CD8-positive, alpha-beta memory T cell (primary cell): ENCODE measurements at regions not wholly inside any gene's neighbourhood (a gene's known extent, or its start where the extent isn't known, plus 50 kb on each side); places are given as distances from the start of the nearest gene placed in this dataset.

Experiments
- CTCF ChIA-PET: fragments of 350-600 bp; sonication (Branson Sonifier 250); formaldehyde crosslinking; loops from one replicate; lab custom pipeline; 2021; ENCODE audit warnings: antibody characterized with exemption; lab: Charles Lee
- POLR2A ChIA-PET: fragments of 350-600 bp; sonication (Branson Sonifier 250); formaldehyde crosslinking; loops from one replicate; lab custom pipeline; 2021; ENCODE audit warnings: antibody characterized with exemption; lab: Charles Lee
- DNase-seq, 5 donors: peaks; one replicate each; pipeline versions ENCODE4 v3.0.0 to v3.0.0-alpha.2; 2020 to 2022; ENCODE audit warnings: mixed read lengths in 1 of 5
- H3K27ac ChIP-seq: one replicate; pipeline ENCODE4 v1.7.0; 2013; ENCODE audit warnings: low read depth, mild to moderate bottlenecking, low read length, moderate library complexity
- H3K27me3 ChIP-seq: 2 replicates; pipeline ENCODE4 v1.7.0; 2013; ENCODE audit warnings: low read length, mild to moderate bottlenecking; ENCODE audit not compliant: insufficient read depth, poor library complexity, severe bottlenecking
- H3K36me3 ChIP-seq: 2 replicates; pipeline ENCODE4 v1.7.0; 2013; ENCODE audit warnings: mild to moderate bottlenecking, low read length, moderate library complexity; ENCODE audit not compliant: insufficient read depth
- H3K4me1 ChIP-seq: 2 replicates; pipeline ENCODE4 v1.7.0; 2013; ENCODE audit warnings: mild to moderate bottlenecking, low read length, moderate library complexity; ENCODE audit not compliant: insufficient read depth
- H3K4me3 ChIP-seq: 2 replicates; pipeline ENCODE4 v1.7.0; 2013; ENCODE audit warnings: mild to moderate bottlenecking, low read length
- H3K9me3 ChIP-seq: 2 replicates; pipeline ENCODE4 v1.7.0; 2013; ENCODE audit warnings: mild to moderate bottlenecking, low read length
- H3K27ac Mint-ChIP-seq, 8 donors: one replicate each; pipeline ENCODE4 v1.8.0; 2020 to 2021; ENCODE audit warnings: mixed read lengths in 8 of 8, mild to moderate bottlenecking in 6 of 8, inconsistent platforms in 3 of 8, moderate library complexity in 3 of 8
- H3K27me3 Mint-ChIP-seq, 2 donors: one replicate each; pipeline ENCODE4 v1.8.0; 2020 to 2021; ENCODE audit warnings: mixed read lengths in 2 of 2, mild to moderate bottlenecking in 1 of 2, moderate library complexity in 1 of 2
- H3K36me3 Mint-ChIP-seq, 3 donors: one replicate each; pipeline ENCODE4 v1.8.0; 2020 to 2021; ENCODE audit warnings: mixed read lengths in 3 of 3, inconsistent platforms in 1 of 3, mild to moderate bottlenecking in 1 of 3
- H3K4me1 Mint-ChIP-seq, 3 donors: one replicate each; pipeline ENCODE4 v1.8.0; 2020 to 2021; ENCODE audit warnings: mixed read lengths in 3 of 3, inconsistent platforms in 1 of 3, mild to moderate bottlenecking in 1 of 3
- H3K4me3 Mint-ChIP-seq, 7 donors: one replicate each; pipeline ENCODE4 v1.8.0; 2020 to 2021; ENCODE audit warnings: mixed read lengths in 7 of 7, mild to moderate bottlenecking in 6 of 7, moderate library complexity in 4 of 7, inconsistent platforms in 2 of 7
- H3K9me3 Mint-ChIP-seq, 5 donors: one replicate each; pipeline ENCODE4 v1.8.0; 2020 to 2022; ENCODE audit warnings: mixed read lengths in 5 of 5, mild to moderate bottlenecking in 3 of 5, moderate library complexity in 2 of 5, inconsistent platforms in 1 of 5

DNA sequence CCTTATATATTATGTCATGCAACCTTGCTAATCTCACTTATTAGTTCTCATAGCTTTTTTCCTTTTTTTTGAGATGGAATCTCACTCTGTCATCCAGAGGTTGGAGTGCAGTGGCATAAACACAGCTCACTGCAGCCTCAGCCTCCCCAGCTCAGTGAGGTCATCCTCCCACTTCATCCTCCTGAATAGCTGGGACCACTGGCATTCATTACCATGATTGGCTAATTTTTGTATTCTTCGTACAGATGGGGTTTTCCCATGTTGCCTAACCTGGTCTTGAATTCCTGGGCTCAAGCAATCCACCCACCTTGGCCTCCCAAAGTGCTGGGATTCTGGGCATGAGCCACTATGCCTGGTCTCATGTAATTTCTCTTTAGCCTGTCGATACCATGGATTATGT is 89.1 kb upstream of the TRIM24 start:
- Mint-ChIP-seq H3K27ac (no peak overlapping the region), H3K4me3 (no peak overlapping the region), H3K9me3 (peaks cover 14 to 33% (median 19%) of the 10 kb centered on the region in 5 donors), H3K36me3 (peaks cover 0 to 12% (median 3%) of the 10 kb centered on the region in 3 donors), H3K4me1 (no peaks in the 10 kb centered on the region), H3K27me3 (peaks cover 5 to 6% of the 10 kb centered on the region in 2 donors)
- ChIA-PET CTCF (no interaction called here), POLR2A (no interaction called here)
- no peak for DNase-seq
- Histone ChIP-seq H3K4me3 (no peak overlapping the region), H3K36me3 (no peaks in the 10 kb centered on the region), H3K27ac (no peak overlapping the region), H3K4me1 (no peaks in the 10 kb centered on the region), H3K27me3 (no peaks in the 10 kb centered on the region), H3K9me3 (peaks cover 11% of the 10 kb centered on the region)

DNA sequence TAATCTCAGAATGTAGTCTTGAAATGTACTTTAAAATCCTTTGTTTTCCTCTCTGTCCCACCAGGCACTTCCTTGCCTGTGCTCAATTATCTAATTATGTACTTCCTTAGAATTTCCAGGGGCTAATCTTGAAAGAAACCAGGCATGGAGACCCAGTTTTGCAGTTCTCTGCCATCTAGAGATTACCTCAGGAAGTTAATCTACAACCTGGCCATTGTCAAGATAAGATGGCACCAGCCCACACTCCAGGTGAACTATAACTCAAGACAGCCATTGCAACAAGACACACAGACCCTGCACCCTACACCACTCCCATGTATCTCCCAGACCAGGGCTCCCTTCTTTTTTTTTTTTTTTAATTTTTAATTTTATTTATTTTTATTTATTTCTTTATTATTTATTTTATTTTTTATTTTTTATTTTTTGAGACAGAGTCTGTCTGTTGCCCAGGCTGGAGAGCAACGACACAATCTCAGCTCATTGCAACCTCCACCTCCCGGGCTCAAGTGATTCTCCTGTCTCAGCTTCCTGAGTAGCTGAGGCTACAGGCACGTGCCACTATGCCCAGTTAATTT is 85.9 kb upstream of the TRIM24 start:
- Histone ChIP-seq H3K27ac (no peak overlapping the region), H3K9me3 (peaks cover 7% of the 10 kb centered on the region), H3K27me3 (no peaks in the 10 kb centered on the region), H3K4me1 (no peaks in the 10 kb centered on the region), H3K36me3 (no peaks in the 10 kb centered on the region), H3K4me3 (no peak overlapping the region)
- Mint-ChIP-seq H3K27me3 (peaks cover 3 to 9% of the 10 kb centered on the region in 2 donors), H3K9me3 (peaks cover 11 to 28% (median 19%) of the 10 kb centered on the region in 5 donors), H3K27ac (no peak overlapping the region), H3K36me3 (peaks cover 0 to 8% (median 3%) of the 10 kb centered on the region in 3 donors), H3K4me3 (no peak overlapping the region), H3K4me1 (no peaks in the 10 kb centered on the region)
- ChIA-PET POLR2A (no interaction called here), CTCF (no interaction called here)
- no peak for DNase-seq

DNA sequence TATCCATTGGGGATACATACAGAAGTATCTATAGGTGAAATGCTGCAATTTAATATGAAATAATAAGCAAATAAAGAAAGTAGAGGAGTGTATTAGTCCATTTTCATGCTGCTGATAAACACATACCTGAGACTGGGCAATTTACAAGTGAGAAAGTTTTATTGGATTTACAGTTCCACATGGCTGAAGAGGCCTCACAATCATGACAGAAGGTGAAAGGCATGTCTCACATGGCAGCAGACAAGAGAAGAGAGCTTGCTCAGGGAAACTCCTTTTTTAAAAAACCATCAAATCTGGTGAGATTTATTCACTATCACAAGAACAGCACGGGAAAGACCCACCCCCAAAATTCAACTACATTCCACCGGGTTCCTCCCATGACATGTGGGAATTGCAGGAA is 82.8 kb upstream of the TRIM24 start:
- no peak overlapping the region for H3K4me3 Mint-ChIP-seq

DNA sequence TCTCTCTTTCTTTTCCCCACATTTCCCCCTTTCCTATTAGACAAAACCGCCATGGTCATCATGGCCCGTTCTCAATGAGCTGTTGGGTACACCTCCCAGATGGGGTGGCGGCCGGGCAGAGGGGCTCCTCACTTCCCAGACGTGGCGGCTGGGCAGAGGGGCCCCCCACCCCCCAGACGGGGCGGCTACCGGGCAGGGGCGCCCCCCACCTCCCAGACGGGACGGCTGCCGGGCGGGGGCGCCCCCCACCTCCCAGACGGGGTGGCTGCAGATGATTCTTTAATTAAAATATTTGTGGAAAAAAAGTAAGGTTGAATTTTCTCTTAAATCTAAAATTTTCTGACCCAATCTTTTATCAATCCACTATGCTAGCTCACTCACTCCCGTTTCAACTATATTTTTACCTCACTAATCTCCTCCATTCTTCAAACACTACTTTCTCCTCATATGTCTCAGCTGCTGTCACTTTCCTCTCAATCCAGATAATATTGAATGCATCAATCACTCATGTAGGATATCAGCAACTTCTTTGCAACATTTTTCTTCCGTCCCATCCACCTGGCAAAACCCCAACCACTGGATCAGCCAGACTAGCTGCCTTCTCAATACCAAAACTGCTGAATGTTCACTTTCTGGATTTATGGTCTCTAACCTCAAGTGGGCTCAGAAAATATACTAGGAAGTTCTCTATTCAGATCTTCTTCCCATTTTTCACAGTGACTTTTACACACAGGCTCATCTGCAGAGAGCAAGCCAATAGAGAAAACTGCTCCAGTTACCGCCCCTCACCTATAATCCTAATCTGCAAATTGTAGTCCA is 81.1 kb upstream of the TRIM24 start:
- H3K9me3 Mint-ChIP-seq, result no peaks in the 10 kb centered on the region
- CTCF ChIA-PET, result no interaction called here
- H3K4me3 ChIP-seq, result no peak overlapping the region
- H3K27ac ChIP-seq, result no peak overlapping the region
- H3K4me1 ChIP-seq, result no peaks in the 10 kb centered on the region
- POLR2A ChIA-PET, result no interaction called here
- no peak overlapping the region for H3K4me3 Mint-ChIP-seq
- H3K36me3 ChIP-seq, result no peaks in the 10 kb centered on the region
- no peaks in the 10 kb centered on the region for H3K36me3 Mint-ChIP-seq
- no peaks in the 10 kb centered on the region for H3K4me1 Mint-ChIP-seq
- no peaks in the 10 kb centered on the region for H3K27me3 ChIP-seq
- peak overlapping the region in 1 of 8 donors; percentile 8 for H3K27ac Mint-ChIP-seq
- no peak for DNase-seq
- H3K27me3 Mint-ChIP-seq, result peaks cover 1 to 3% of the 10 kb centered on the region in 2 donors
- no peaks in the 10 kb centered on the region for H3K9me3 ChIP-seq

More for the DNA sequence above, 82.8 kb upstream of the TRIM24 start:
- Histone ChIP-seq H3K36me3 (no peaks in the 10 kb centered on the region), H3K9me3 (no peaks in the 10 kb centered on the region), H3K27me3 (no peaks in the 10 kb centered on the region), H3K4me3 (no peak overlapping the region), H3K4me1 (no peaks in the 10 kb centered on the region), H3K27ac (no peak overlapping the region)
- CTCF ChIA-PET, result no interaction called here
- Mint-ChIP-seq H3K4me1 (no peaks in the 10 kb centered on the region), H3K27ac (no peak overlapping the region), H3K36me3 (no peaks in the 10 kb centered on the region), H3K27me3 (peaks cover 1 to 3% of the 10 kb centered on the region in 2 donors), H3K9me3 (no peaks in the 10 kb centered on the region)
- no peak for DNase-seq
- POLR2A ChIA-PET, result no interaction called here

DNA sequence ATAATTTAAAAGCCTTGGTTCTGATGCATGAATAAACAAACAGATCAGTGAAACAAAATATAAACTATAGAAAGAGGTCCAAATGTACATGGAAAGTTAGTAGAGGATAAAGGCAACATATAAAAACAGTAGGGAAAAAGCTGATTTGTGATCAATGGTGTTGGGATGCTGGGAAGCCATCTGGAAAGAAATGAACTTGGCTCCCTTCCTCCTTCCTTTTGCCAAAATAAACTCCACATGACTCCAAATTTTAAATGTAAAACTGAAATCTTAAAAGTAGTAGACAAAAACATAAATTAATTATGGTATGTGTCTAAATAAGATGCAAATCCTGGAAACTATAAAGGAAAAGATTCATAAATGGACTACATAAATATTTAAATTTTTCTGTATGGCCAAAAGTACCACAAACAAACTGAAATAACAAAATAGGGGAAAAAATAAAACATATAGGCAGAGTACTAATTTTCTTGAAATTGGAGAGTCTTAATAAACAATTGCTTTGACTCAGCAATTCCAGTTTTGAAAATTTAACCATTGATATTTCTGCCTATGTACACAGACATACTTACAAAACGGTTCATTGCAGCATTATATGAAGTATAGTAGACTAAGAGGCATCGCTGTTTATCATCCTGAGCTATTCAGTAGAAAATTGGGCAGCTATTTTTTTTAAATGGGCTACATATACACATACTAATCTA is 77.0 kb upstream of the TRIM24 start:
- DNase-seq, result no peak
- Histone ChIP-seq H3K27me3 (no peaks in the 10 kb centered on the region), H3K4me1 (no peaks in the 10 kb centered on the region), H3K36me3 (no peaks in the 10 kb centered on the region), H3K9me3 (no peaks in the 10 kb centered on the region), H3K27ac (no peak overlapping the region), H3K4me3 (no peak overlapping the region)
- Mint-ChIP-seq H3K36me3 (no peaks in the 10 kb centered on the region), H3K27me3 (peaks cover 3% of the 10 kb centered on the region in 2 donors), H3K9me3 (no peaks in the 10 kb centered on the region), H3K4me1 (no peaks in the 10 kb centered on the region), H3K27ac (no peak overlapping the region), H3K4me3 (no peak overlapping the region)
- ChIA-PET POLR2A (no interaction called here), CTCF (interaction anchor here (0.7 kb wide), 1 partner anchor 58 kb away, joined by 3 read pairs; no protein-coding TSS in a partner anchor)

DNA sequence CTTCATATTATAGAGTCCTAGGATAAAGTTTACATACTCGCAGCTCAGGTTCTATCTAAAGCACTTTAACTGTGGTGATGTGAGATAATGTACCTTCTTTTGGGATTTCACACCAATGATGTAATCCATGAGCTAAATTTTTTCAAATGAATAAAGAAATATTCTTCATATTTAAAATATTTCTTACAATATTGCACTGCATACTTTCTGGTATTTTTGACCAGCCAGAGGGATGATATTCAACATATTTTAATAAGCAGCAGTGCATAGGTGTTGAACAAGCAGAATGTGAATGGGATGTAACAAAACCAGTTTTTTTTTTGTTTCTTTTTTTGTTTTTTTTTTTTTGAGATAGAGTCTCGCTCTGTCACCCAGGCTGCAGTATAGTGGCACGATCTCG is 73.2 kb upstream of the TRIM24 start:
- Histone ChIP-seq H3K27me3 (no peaks in the 10 kb centered on the region), H3K4me3 (no peak overlapping the region), H3K9me3 (no peaks in the 10 kb centered on the region), H3K27ac (no peak overlapping the region), H3K36me3 (no peaks in the 10 kb centered on the region), H3K4me1 (no peaks in the 10 kb centered on the region)
- no peak for DNase-seq
- Mint-ChIP-seq H3K4me1 (no peaks in the 10 kb centered on the region), H3K27me3 (peaks cover 2 to 4% of the 10 kb centered on the region in 2 donors), H3K4me3 (no peak overlapping the region), H3K27ac (no peak overlapping the region), H3K36me3 (no peaks in the 10 kb centered on the region), H3K9me3 (peaks cover 0 to 1% (median 0%) of the 10 kb centered on the region in 5 donors)
- ChIA-PET POLR2A (no interaction called here), CTCF (no interaction called here)

DNA sequence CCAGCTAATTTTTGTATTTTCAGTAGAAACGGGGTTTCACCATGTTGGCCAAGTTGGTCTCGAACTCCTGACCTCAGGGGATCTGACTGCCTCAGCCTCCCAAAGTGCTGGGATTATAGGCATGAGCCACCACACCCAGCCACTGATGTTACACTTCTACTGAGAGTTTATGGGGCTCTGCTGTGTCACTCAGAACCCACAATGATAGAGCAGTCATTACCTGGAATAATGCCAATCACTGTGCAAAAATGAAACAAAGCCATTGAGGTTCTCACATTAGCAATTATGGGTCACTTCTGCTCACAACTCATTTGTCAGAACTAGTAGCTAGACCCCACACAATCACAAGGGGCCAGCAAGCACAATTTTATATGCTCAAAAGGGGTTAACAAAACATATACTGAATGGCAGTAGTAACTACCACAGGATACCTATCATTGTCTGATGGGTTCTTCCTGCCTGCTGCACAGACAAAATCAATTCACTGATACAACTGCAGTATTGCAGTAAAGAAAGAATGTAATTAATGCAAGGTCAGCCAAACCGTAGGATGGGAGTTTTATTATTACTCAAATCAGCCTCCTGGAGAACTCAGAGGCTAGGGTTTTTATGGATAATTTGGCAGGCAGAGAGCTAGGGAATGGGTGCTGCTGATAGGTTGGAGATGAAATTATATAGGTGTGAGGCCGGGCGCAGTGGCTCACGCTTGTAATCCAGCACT is 72.1 kb upstream of the TRIM24 start:
- no peak for DNase-seq
- Histone ChIP-seq H3K36me3 (no peaks in the 10 kb centered on the region), H3K9me3 (no peaks in the 10 kb centered on the region), H3K27me3 (no peaks in the 10 kb centered on the region), H3K4me1 (no peaks in the 10 kb centered on the region), H3K27ac (no peak overlapping the region), H3K4me3 (no peak overlapping the region)
- CTCF ChIA-PET, result no interaction called here
- H3K36me3 Mint-ChIP-seq, result no peaks in the 10 kb centered on the region
- peak overlapping the region in 1 of 8 donors; percentile 22 for H3K27ac Mint-ChIP-seq
- H3K9me3 Mint-ChIP-seq, result peaks cover 0 to 1% (median 0%) of the 10 kb centered on the region in 5 donors
- H3K4me1 Mint-ChIP-seq, result no peaks in the 10 kb centered on the region
- no peak overlapping the region for H3K4me3 Mint-ChIP-seq
- H3K27me3 Mint-ChIP-seq, result peaks cover 2 to 4% of the 10 kb centered on the region in 2 donors
- POLR2A ChIA-PET, result no interaction called here
